HG03097 (cell line): ENCODE measurements at regions not wholly inside any gene's neighbourhood (a gene's known extent, or its start where the extent isn't known, plus 50 kb on each side); places are given as distances from the start of the nearest gene placed in this dataset.
"Not testable (repeated sequence)": the region's sequence is repeated elsewhere in the genome, so short reads cannot be mapped to it uniquely, and the experiment has no call there.

Experiments
- ATAC-seq: cut with Tn5 transposase; IDR thresholded peaks from one replicate; pipeline ENCODE4 v1.9.1; 2021; ENCODE audit not compliant: unreplicated experiment, low FRiP score

GRCh38 chr10:35896001-35896400, 253.9 kb upstream of the FZD8 start:
- ATAC-seq, result no peak

GRCh38 chr10:35895331-35895730, 253.2 kb upstream of the FZD8 start:
- ATAC-seq, result no peak

GRCh38 chr10:35892526-35892925, 250.4 kb upstream of the FZD8 start:
- no peak for ATAC-seq

- no peak for ATAC-seq
Measured at GRCh38 chr10:35890676-35891495, 248.8 kb upstream of the FZD8 start.

GRCh38 chr10:35889971-35890675, 248.0 kb upstream of the FZD8 start:
- no peak for ATAC-seq

- ATAC-seq, result no peak
Measured at GRCh38 chr10:35889226-35889625, 247.1 kb upstream of the FZD8 start.

GRCh38 chr10:35888400-35888799, 246.3 kb upstream of the FZD8 start:
- no peak for ATAC-seq

- ATAC-seq, result no peak
Measured at GRCh38 chr10:35887685-35888084, 245.6 kb upstream of the FZD8 start.

GRCh38 chr10:35885076-35885475, 243.0 kb upstream of the FZD8 start:
- ATAC-seq, result no peak

GRCh38 chr10:35884657-35885071, 242.6 kb upstream of the FZD8 start:
- no peak for ATAC-seq

- ATAC-seq, result no peak
Measured at GRCh38 chr10:35882422-35883150, 240.5 kb upstream of the FZD8 start.

GRCh38 chr10:35881320-35881719, 239.2 kb upstream of the FZD8 start:
- no peak for ATAC-seq

GRCh38 chr10:35876248-35876647, 234.2 kb upstream of the FZD8 start:
- no peak for ATAC-seq

GRCh38 chr10:35875016-35875676, 233.1 kb upstream of the FZD8 start:
- no peak for ATAC-seq

- no peak for ATAC-seq
Measured at GRCh38 chr10:35874311-35875015, 232.4 kb upstream of the FZD8 start.

GRCh38 chr10:35872671-35873070, 230.6 kb upstream of the FZD8 start:
- no peak for ATAC-seq

GRCh38 chr10:35870665-35871310, 228.7 kb upstream of the FZD8 start:
- ATAC-seq, result no peak

GRCh38 chr10:35858676-35859283, 216.7 kb upstream of the FZD8 start:
- not testable (repeated sequence) for ATAC-seq

GRCh38 chr10:35857860-35858259, 215.8 kb upstream of the FZD8 start:
- ATAC-seq, result no peak
